GM21390 (cell line): ENCODE measurements at regions not wholly inside any gene's neighbourhood (a gene's known extent, or its start where the extent isn't known, plus 50 kb on each side); places are given as distances from the start of the nearest gene placed in this dataset.
"Not testable (repeated sequence)": the region's sequence is repeated elsewhere in the genome, so short reads cannot be mapped to it uniquely, and the experiment has no call there.

Source experiments
- ATAC-seq: cut with Tn5 transposase; IDR thresholded peaks from one replicate; pipeline ENCODE4 v1.9.1; 2021; ENCODE audit not compliant: unreplicated experiment

DNA sequence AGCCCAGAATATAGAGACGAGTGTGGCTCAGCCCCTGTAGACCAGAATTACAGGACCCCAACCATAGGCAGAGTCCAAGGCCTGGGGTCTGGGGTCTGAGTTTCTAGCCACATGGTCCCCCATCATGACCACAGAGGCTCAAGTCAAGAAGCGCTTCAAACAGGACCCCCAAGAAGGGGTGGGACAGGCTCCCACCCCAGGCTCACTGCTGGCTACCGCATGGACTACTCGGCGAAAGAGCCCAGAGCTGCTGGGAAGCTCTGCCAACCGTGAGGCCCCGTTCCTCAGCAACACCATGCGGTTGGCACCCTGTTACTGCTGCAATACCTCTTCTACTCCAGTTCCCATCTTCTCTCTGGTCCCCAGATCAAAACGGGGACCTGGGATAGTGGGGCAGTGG lies 254.8 kb downstream of the TEX29 start:
- no peak for ATAC-seq

DNA sequence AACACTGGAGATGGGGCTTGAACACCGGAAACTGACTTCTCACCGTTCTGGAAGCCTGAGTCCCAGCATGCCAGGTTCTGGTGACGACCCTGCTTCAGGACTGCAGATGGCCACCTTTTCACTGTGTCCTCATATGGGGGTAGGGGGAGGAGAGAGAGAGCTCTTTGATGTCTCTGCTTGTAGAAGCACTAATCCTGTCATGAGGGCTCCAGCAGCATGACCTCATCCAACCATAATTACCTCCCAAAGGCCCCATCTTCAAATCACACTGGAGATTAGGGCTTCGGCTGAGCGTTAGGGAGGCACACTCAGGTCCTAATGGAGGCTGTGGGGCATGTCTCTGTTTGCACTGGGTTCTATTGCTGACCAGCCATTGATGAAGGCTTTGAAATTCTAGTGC lies 255.3 kb downstream of the TEX29 start:
- ATAC-seq: no peak

DNA sequence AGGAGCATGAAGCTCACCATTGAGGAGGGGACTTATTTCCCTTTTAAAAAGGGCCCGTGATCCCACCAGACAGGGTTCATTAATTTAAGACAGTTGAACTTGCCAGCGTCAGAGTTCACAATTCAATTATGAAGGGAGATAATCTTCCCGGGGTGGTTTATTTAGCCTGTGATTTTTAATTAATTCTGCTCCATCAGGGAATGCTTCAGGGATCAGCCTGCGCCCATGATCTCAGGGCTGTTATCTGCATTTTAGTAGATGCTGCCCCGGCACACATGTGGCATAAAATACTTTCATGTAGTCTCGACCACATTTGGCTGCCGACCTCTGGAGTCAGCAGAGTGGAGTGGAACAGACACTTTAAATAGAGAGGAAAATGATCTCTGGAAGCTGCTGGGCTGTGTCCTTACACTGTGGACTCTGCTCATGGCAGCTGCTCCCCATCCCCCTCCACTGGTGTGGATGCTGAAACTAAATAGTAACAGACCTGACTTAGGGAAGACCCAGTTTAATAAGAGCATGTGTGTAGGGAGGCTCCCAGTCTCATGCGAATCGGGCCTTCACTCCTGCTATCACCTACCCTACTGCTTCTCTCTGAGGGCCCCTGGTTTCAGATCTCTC lies 256.9 kb downstream of the TEX29 start:
- ATAC-seq: no peak

DNA sequence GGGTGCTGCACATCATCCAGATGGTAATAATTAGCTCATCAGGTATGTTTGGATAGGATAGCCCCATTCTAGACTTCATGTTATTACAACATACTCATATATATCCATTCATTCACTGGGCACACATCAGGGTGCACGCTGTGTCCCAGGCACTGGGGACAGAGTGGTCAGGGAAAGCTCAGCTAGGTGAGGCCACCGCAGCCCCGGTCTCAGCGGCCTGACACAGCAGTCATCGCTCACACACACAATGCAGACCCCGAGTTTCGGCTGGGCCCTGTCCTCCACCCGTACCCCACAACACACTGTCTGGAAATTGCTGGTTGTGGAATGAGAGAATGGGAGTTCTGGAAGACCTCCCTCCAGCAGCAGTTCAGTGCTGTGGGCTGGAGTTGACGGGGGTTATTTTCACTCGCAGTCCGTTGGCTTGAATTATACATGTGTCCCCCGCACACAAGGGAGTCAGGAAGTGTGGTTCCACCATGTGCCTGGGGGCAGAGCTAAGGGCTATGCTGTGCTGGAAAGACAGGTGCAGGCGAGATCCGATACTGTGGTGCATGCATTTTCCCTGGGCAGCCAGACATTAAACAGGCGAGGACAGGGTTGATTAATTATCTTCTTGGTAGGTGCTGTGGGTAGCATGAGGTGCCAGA lies 257.6 kb downstream of the TEX29 start:
- ATAC-seq: no peak

DNA sequence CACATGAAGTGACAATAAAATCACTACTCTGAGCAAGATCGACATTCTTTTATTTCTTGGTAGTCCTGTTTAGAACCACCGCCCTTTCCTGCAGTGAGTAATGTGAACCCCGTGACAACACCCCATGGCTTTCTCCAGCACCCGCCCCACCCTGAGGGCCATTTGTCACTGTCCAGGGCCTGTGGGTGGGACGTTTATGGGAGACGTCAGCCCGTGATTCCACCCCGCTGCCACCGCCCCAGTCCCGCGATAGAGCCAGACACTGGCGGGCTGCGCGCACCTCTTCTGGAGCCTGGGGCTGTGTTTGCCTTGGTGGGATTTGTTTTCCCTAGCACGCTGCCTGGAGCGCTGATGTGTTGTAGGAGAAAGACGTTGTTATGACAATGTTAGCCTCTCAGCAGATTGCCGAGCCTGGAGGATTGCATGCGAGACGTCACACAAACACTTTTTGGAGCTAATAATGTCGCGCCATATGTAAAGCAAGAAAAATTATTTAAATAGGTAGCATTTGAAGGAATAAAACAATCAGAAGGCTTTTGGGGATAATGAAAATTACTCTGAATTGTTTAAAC lies 263.7 kb downstream of the TEX29 start:
- no peak for ATAC-seq

DNA sequence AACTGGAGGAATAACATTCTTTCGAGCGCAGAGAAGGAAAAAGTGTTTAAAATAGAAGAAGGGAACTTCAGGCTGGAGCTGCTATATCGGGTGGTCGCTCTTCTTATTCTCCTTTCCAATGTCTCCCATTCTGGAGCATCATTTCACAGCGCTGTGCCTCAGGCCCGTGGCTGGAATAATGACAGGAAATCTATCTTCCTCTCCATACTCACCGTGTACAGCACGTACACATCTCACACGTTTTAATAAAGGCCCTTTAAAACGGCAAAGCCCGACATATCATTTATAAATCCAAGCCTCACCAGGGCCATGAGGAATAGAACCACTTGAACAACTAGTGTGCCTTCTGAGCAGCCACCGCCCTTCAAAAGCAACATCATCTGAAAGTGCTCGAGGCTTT lies 264.4 kb downstream of the TEX29 start:
- ATAC-seq: no peak

DNA sequence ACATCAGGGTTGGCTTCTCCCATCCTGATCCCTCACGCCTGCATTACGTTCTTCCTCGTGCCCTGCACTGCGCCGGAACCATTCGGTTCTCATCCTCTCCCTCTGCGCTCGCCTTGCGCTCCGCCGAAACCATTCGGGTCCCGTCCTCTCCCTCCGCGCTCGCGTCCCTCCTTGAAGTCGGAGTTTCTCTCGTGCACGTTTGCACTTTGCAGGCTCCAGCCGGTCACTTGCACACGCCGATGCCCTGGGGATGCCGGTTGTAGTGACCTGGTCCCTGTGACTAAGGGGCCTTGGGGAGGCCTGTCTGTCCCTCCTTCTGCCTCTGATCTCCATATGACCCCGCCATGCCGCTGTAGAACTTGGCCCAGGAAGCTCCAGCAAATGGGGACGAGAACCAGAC lies 265.8 kb downstream of the TEX29 start:
- ATAC-seq: no peak

GRCh38 chr13:111587249-111587648 lies 266.8 kb downstream of the TEX29 start:
- no peak for ATAC-seq

GRCh38 chr13:111589321-111589720 lies 268.9 kb downstream of the TEX29 start:
- ATAC-seq: no peak

- ATAC-seq: no peak
Measured at GRCh38 chr13:111589992-111590391, 269.6 kb downstream of the TEX29 start.

- ATAC-seq: no peak
Measured at GRCh38 chr13:111590796-111591195, 270.4 kb downstream of the TEX29 start.

DNA sequence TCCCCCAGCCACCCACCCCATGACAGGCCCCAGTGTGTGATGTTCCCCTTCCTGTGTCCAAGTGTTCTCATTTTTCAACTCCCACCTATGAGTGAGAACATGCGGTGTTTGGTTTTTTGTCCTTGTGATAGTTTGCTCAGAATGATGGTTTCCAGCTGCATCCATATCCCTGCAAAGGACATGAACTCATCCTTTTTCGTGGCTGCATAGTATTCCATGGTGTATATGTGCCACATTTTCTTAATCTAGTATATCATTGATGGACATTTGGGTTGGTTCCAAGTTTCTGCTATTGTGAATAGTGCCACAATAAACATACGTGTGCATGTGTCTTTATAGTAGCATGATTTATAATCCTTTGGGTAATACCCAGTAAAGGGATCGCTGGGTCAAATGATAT lies 273.0 kb downstream of the TEX29 start:
- ATAC-seq: not testable (repeated sequence)

DNA sequence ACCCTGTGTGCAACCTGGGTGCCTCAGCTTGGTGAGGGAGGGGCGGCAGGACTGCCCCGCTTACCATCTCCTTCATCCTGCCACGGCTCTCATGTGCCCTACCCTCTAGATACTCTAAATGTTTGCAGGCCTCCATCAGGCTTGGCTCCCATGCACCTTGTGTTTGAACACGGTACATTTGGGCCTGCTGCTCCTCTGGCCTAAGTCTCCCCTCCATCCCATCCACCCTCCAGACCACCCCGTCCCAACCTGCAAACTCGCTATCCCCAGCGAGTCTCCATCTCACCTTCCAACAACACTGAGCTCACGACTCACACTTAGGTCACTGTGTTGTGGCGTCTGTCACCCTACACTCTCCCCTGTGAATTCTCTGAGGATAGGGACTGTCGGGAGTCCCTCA lies 274.2 kb downstream of the TEX29 start:
- no peak for ATAC-seq

DNA sequence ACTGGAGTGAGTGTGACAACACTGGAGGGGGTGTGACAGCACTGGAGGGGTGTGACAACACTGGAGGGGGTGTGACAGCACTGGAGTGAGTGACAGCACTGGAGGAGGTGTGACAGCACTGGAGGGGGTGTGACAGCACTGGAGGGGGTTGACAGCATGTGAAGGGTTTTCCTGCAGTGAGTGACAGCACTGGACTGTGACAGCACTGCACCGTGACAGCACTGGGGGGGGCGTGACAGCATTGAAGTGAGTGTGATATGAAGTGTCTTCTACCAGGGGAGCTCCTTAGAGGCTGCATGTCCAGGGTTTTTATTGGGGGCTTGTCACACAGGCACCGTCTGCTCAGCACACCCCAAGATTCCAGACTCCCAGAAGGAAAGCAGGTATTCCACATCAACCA lies 274.8 kb downstream of the TEX29 start:
- ATAC-seq: no peak

DNA sequence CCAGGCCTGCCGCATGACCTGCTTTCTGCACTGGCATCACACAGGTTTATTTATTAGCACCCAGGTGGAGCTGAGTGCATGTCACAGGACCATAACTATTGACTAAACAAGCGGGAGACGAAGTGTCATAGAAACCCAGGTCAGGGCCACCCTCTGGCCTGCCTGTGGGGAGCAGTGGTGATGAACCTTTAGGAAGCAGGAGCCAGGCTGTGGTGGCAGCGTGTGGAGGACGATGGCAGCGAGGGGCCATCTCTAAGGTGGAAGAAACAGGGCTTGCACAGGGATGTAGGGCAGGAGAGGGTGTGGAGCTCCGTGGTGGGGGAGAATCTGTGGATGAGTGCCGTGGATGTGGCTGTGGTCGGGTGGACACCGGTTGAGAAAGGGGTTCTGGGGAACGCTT lies 275.3 kb downstream of the TEX29 start:
- no peak for ATAC-seq

DNA sequence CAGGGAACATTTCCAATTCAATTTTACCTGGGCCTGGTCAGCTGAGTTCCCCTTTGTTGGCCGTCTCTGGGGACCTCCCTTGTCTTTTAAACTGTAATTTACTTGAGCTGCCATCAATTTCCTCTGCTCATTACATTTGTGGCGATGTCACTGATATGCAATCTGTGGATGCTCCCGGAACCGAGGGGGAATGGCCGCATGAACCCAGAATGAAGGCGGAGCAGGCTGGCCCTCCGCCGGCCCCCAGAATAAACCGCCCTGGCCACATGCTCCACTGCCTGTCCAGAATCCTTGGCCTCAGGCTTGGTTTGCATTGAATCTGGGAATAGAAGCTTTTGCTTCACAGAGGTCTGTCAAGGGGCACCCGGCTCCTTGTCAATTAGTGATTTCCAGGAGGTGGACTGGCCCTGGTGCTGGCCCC lies 276.8 kb downstream of the TEX29 start:
- no peak for ATAC-seq

DNA sequence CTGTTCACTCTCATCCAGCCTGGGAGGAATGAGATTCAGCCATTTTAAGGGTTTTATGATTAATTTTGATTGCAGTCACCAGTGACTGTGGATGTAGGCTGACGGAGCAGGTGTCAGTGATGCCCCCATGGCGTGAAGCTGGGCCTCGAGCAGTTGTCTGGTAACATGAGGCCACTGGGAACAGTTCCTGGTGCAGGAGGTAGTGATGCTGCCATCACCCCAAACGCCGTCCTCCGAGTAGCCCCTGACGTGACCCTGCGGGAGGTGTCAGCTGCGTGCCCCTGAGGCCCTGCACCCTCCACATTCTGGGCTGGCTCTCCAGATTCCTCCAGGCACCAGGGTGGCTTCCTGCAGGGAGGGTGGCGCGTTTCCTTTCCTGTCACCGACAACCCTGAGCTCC lies 277.2 kb downstream of the TEX29 start:
- no peak for ATAC-seq

GRCh38 chr13:111598747-111599146 lies 278.3 kb downstream of the TEX29 start:
- ATAC-seq: no peak

- ATAC-seq: no peak
Measured at GRCh38 chr13:111599791-111600190, 279.3 kb downstream of the TEX29 start.

DNA sequence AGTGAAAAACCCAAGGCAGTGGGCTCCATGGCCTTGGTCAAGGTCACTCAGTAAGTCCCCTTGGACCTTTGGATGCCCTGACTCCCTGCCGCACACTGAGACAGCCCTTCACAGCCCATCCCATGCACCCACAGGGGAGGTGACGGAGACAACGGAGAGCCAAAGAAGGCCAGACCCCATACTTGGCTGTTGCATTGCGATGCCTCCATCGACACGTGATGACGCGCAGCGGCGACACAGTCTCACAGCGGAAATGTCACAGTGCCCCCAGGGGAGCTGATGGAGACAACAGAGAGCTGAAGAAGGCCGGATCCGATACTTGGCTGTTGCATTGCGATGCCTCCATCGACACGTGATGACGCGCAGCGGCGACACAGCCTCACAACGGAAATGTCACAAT lies 282.4 kb downstream of the TEX29 start:
- ATAC-seq: no peak

GRCh38 chr13:111604097-111604496 lies 283.7 kb downstream of the TEX29 start:
- no peak for ATAC-seq

GRCh38 chr13:111608556-111608955 lies 288.1 kb downstream of the TEX29 start:
- ATAC-seq: no peak

DNA sequence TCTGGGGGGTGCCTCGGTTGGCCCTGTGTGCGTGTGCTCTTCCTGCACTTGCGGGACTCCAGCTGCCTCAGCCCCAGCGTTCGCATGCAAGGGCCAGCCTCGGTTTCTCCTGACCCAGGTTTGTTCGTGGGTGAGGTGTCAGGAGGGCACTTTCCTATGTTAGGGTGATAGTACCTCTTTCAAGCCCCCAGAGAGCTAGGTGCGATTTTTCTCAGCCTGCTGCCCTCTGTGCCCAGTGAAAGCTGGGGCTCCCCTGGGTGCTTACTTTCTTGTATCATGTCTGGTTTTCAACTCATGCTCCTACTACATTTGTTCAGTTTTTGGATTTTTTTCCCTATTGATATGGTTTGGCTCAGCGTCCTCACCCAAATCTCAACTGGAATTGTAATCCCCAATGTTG lies 289.2 kb downstream of the TEX29 start:
- ATAC-seq: no peak
